Mesodermal cell (in vitro differentiated cells): ENCODE measurements at regions not wholly inside any gene's neighbourhood (a gene's known extent, or its start where the extent isn't known, plus 50 kb on each side); places are given as distances from the start of the nearest gene placed in this dataset.
"Not testable (repeated sequence)": the region's sequence is repeated elsewhere in the genome, so short reads cannot be mapped to it uniquely, and the experiment has no call there.

Experiments
- H3K27ac ChIP-seq: 2 replicates; pipeline ENCODE4 v1.7.0; 2013; ENCODE audit warnings: mild to moderate bottlenecking, low read depth, low read length, moderate library complexity; ENCODE audit not compliant: severe bottlenecking
- H3K36me3 ChIP-seq: 2 replicates; pipeline ENCODE4 v1.7.1; 2013; ENCODE audit warnings: mild to moderate bottlenecking, low read length, moderate library complexity; ENCODE audit not compliant: control insufficient read depth, insufficient read depth
- H3K4me1 ChIP-seq: one replicate; pipeline ENCODE4 v1.7.1; 2013; ENCODE audit warnings: mild to moderate bottlenecking, low read length; ENCODE audit not compliant: insufficient read depth, control insufficient read depth, poor library complexity, severe bottlenecking
- H3K4me3 ChIP-seq: 2 replicates; pipeline ENCODE4 v1.7.0; 2013; ENCODE audit warnings: low read length, control low read depth, mild to moderate bottlenecking; ENCODE audit not compliant: insufficient read depth, poor library complexity, severe bottlenecking; ENCODE audit errors: extremely low read depth
- H3K9me3 ChIP-seq: 2 replicates; pipeline ENCODE4 v1.7.1; 2013; ENCODE audit warnings: mild to moderate bottlenecking, low read length, moderate library complexity; ENCODE audit not compliant: control insufficient read depth
- WGBS, 2 experiments: methylation state at CpG; one replicate each; pipeline ENCODE4 v1.1.5; 2013; ENCODE audit warnings: missing lambda C conversion rate in 2 of 2; ENCODE audit not compliant: insufficient coverage in 2 of 2; 5-methylcytosine and 5-hydroxymethylcytosine counted together

GRCh38 chr2:212732860-212733259 is 194.3 kb upstream of the ERBB4 start:
- no peak overlapping the region for H3K27ac ChIP-seq
- H3K4me1 ChIP-seq: no peaks in the 10 kb centered on the region
- no peak overlapping the region for H3K4me3 ChIP-seq
- WGBS, 2 experiments: 86 to 100% methylated on average over 1 to 2 of the region's 3 CpGs
- H3K36me3 ChIP-seq: no peaks in the 10 kb centered on the region
- H3K9me3 ChIP-seq: no peaks in the 10 kb centered on the region

- WGBS, 2 experiments: 82% methylated on average over 2 of the region's 2 CpGs; no CpG with 5 or more reads in 1 of the 2 experiments
- no peaks in the 10 kb centered on the region for H3K4me1 ChIP-seq
- no peaks in the 10 kb centered on the region for H3K36me3 ChIP-seq
- no peak overlapping the region for H3K4me3 ChIP-seq
- no peaks in the 10 kb centered on the region for H3K9me3 ChIP-seq
- no peak overlapping the region for H3K27ac ChIP-seq
These were observed 192.4 kb upstream of the ERBB4 start for GRCh38 chr2:212730994-212731393.

GRCh38 chr2:212728717-212729116 is 190.1 kb upstream of the ERBB4 start:
- H3K27ac ChIP-seq: no peak overlapping the region
- no peaks in the 10 kb centered on the region for H3K9me3 ChIP-seq
- H3K4me1 ChIP-seq: no peaks in the 10 kb centered on the region
- H3K36me3 ChIP-seq: no peaks in the 10 kb centered on the region
- 60% methylated on average over 1 of the region's 1 CpG; no CpG with 5 or more reads in 1 of the 2 experiments for WGBS, 2 experiments
- no peak overlapping the region for H3K4me3 ChIP-seq

- H3K27ac ChIP-seq: no peak overlapping the region
- H3K9me3 ChIP-seq: no peaks in the 10 kb centered on the region
- WGBS, 2 experiments: 96% methylated on average over 3 of the region's 3 CpGs; no CpG with 5 or more reads in 1 of the 2 experiments
- no peaks in the 10 kb centered on the region for H3K36me3 ChIP-seq
- H3K4me3 ChIP-seq: no peak overlapping the region
- no peaks in the 10 kb centered on the region for H3K4me1 ChIP-seq
These were observed 189.1 kb upstream of the ERBB4 start for GRCh38 chr2:212727751-212728150.

GRCh38 chr2:212726403-212726802 is 187.8 kb upstream of the ERBB4 start:
- Histone ChIP-seq H3K27ac (no peak overlapping the region), H3K36me3 (no peaks in the 10 kb centered on the region), H3K9me3 (peaks cover 1% of the 10 kb centered on the region), H3K4me1 (no peaks in the 10 kb centered on the region), H3K4me3 (no peak overlapping the region)
- 70 to 100% methylated on average over 1 to 2 of the region's 2 CpGs for WGBS, 2 experiments

- Histone ChIP-seq H3K9me3 (peaks cover 7% of the 10 kb centered on the region), H3K27ac (no peak overlapping the region), H3K4me1 (no peaks in the 10 kb centered on the region), H3K4me3 (no peak overlapping the region), H3K36me3 (no peaks in the 10 kb centered on the region)
- 83 to 94% methylated on average over 1 to 3 of the region's 4 CpGs for WGBS, 2 experiments
These were observed 186.6 kb upstream of the ERBB4 start for GRCh38 chr2:212725180-212725579.

- no CpG with 5 or more reads among the region's 1 CpG for WGBS, 2 experiments
- H3K36me3 ChIP-seq: no peaks in the 10 kb centered on the region
These were observed 184.6 kb upstream of the ERBB4 start for GRCh38 chr2:212723226-212723625.

GRCh38 chr2:212722046-212722445 is 183.4 kb upstream of the ERBB4 start:
- no peaks in the 10 kb centered on the region for H3K36me3 ChIP-seq
- peaks cover 7% of the 10 kb centered on the region for H3K9me3 ChIP-seq
- no peak overlapping the region for H3K27ac ChIP-seq
- no peaks in the 10 kb centered on the region for H3K4me1 ChIP-seq
- H3K4me3 ChIP-seq: no peak overlapping the region
- 80% methylated on average over 1 of the region's 1 CpG; no CpG with 5 or more reads in 1 of the 2 experiments for WGBS, 2 experiments

More at GRCh38 chr2:212723226-212723625, 184.6 kb upstream of the ERBB4 start:
- H3K9me3 ChIP-seq: peaks cover 7% of the 10 kb centered on the region
- no peak overlapping the region for H3K4me3 ChIP-seq
- no peak overlapping the region for H3K27ac ChIP-seq
- H3K4me1 ChIP-seq: no peaks in the 10 kb centered on the region

- no peaks in the 10 kb centered on the region for H3K36me3 ChIP-seq
- H3K9me3 ChIP-seq: peaks cover 7% of the 10 kb centered on the region
- H3K4me1 ChIP-seq: no peaks in the 10 kb centered on the region
- 94 to 95% methylated on average over 26 to 38 of the region's 38 CpGs for WGBS, 2 experiments
- H3K27ac ChIP-seq: no peak overlapping the region
- H3K4me3 ChIP-seq: no peak overlapping the region
These were observed 182.4 kb upstream of the ERBB4 start for GRCh38 chr2:212721026-212721451.

- not testable (repeated sequence) for H3K36me3 ChIP-seq
- no CpG with 5 or more reads among the region's 1 CpG for WGBS, 2 experiments
These were observed 176.8 kb upstream of the ERBB4 start for GRCh38 chr2:212715411-212715810.

GRCh38 chr2:212713681-212714080 is 175.1 kb upstream of the ERBB4 start:
- H3K27ac ChIP-seq: no peak overlapping the region
- no peak overlapping the region for H3K4me3 ChIP-seq
- peaks cover 15% of the 10 kb centered on the region for H3K4me1 ChIP-seq
- no CpG with 5 or more reads among the region's 1 CpG for WGBS, 2 experiments
- H3K36me3 ChIP-seq: no peaks in the 10 kb centered on the region
- H3K9me3 ChIP-seq: no peaks in the 10 kb centered on the region

More at GRCh38 chr2:212715411-212715810, 176.8 kb upstream of the ERBB4 start:
- H3K4me3 ChIP-seq, H3K27ac ChIP-seq, H3K9me3 ChIP-seq: not testable (repeated sequence)
- peaks cover 12% of the 10 kb centered on the region for H3K4me1 ChIP-seq
